Neural cell (in vitro differentiated cells): ENCODE measurements at regions not wholly inside any gene's neighbourhood (a gene's known extent, or its start where the extent isn't known, plus 50 kb on each side); places are given as distances from the start of the nearest gene placed in this dataset.

Experiments
- CTCF ChIP-seq: fragments of 450-650 bp; IDR thresholded peaks from 2 replicates; pipeline ENCODE4 v1.5.1; 2014; ENCODE audit warnings: antibody characterized with exemption, mild to moderate bottlenecking, moderate library complexity; ENCODE audit not compliant: poor library complexity, severe bottlenecking
- EP300 ChIP-seq: fragments of 450-650 bp; conservative IDR thresholded peaks from 2 replicates; pipeline ENCODE4 v1.6.1; 2014; ENCODE audit warnings: antibody characterized with exemption, mild to moderate bottlenecking, moderate library complexity; ENCODE audit not compliant: poor library complexity, severe bottlenecking

GRCh38 chr2:4465671-4466070 is 762.3 kb downstream of the DCDC2C start:
- TF ChIP-seq CTCF (no peak), EP300 (no peak)
